ENCODE measurements at regions not wholly inside any gene's neighbourhood (a gene's known extent, or its start where the extent isn't known, plus 50 kb on each side); places are given as distances from the start of the nearest gene placed in this dataset.

DNA sequence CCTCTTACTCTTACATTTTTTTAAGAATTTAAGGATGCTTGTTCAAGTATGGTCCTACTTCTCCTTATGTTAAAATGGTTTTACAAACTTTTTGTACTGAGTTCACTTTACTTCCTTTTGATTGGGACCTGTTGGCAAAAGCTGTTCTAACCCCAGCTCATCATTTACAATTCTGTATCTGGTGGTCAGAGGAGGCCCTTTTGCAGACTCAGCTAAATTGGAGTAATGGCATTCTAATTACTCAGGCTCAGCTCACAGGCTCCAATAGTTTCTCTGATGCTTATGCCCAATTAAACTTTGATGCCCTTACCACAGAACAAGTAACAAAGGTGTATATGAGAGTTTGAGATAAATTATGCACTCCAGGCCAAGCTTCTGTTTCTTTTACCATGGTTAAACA lies 1632.0 kb downstream of the UQCRFS1 start:
- no peak overlapping the region for H3K14ac ChIP-seq (ENCODE audit: insufficient read depth, low read length)
- H4K5ac ChIP-seq (ENCODE audit: insufficient read length, low read depth, low read length) = no peak overlapping the region
- H2BK5ac ChIP-seq (ENCODE audit: insufficient read length, low read length) = no peak overlapping the region
- no peaks in the 10 kb centered on the region for H3K27me3 Mint-ChIP-seq (ENCODE audit: low read depth)
- no peak overlapping the region for H3K18ac ChIP-seq (ENCODE audit: insufficient read length, low read depth, low read length)
- no peaks in the 10 kb centered on the region for H3K4me1 ChIP-seq (ENCODE audit: insufficient read depth, low read length)
- no peak overlapping the region for H3K4ac ChIP-seq (ENCODE audit: low read depth, low read length)
- H3K27ac Mint-ChIP-seq = no peak overlapping the region
- H3K79me2 ChIP-seq (ENCODE audit: insufficient read depth, low read length) = no peaks in the 10 kb centered on the region; the same call in 1 of the 2 replicates
- no peak overlapping the region for H2AK5ac ChIP-seq (ENCODE audit: insufficient read length, low read length)
- no peak overlapping the region for H3K4me3 Mint-ChIP-seq
- no peak overlapping the region for H3K27ac ChIP-seq (ENCODE audit: insufficient read length, low read depth, low read length)
- no peak overlapping the region for H2BK20ac ChIP-seq (ENCODE audit: low read depth, low read length, poor library complexity, severe bottlenecking)
- H3K27me3 ChIP-seq (ENCODE audit: insufficient read depth, low read length) = no peaks in the 10 kb centered on the region
- H3K4me1 Mint-ChIP-seq = no peaks in the 10 kb centered on the region
- no peak overlapping the region for H3T11ph ChIP-seq (ENCODE audit: low read length)
- peaks cover 79% of the 10 kb centered on the region for H3K9me3 ChIP-seq (ENCODE audit: control insufficient read depth, low read depth, low read length)
- no peak overlapping the region for H3K23ac ChIP-seq (ENCODE audit: insufficient read length, low read depth, low read length)
- no peaks in the 10 kb centered on the region for H3K23me2 ChIP-seq (ENCODE audit: insufficient read length, low read depth, low read length, poor library complexity, severe bottlenecking)
- no peak overlapping the region for H2BK120ac ChIP-seq (ENCODE audit: low read depth, low read length, poor library complexity, severe bottlenecking)
- H3K4me2 ChIP-seq (ENCODE audit: insufficient read depth, insufficient read length, low read length) = no peak overlapping the region
- TF ChIP-seq CTCF (conservative IDR thresholded peaks at IDR 0.05) = no peak
- no peak overlapping the region for H4K8ac ChIP-seq (replicated peaks; ENCODE audit: insufficient read length, low read depth, low read length)
- no peak overlapping the region for H3K56ac ChIP-seq (ENCODE audit: insufficient read length, low read depth, low read length)
- DNase-seq = no peak
- H3K9me3 Mint-ChIP-seq = peaks cover 93 to 96% of the 10 kb centered on the region in 2 experiments
- H4K20me1 ChIP-seq (ENCODE audit: control insufficient read depth, insufficient read depth, insufficient read length) = no peaks in the 10 kb centered on the region
- peaks cover 3 to 17% (median 10%) of the 10 kb centered on the region in 3 experiments; a peak in 5 of 7 replicates for H3K36me3 Mint-ChIP-seq (ENCODE audit: insufficient read depth in 1 of 3, low read depth in 3 of 3)
- H3K9ac ChIP-seq (ENCODE audit: extremely low read depth, insufficient read length, low read length) = no peak overlapping the region
- no peaks in the 10 kb centered on the region for H3K79me1 ChIP-seq (ENCODE audit: insufficient read depth, low read depth, low read length, poor library complexity, severe bottlenecking)
- no peak overlapping the region for H2BK15ac ChIP-seq (ENCODE audit: low read depth, low read length)
- H2BK12ac ChIP-seq (ENCODE audit: insufficient read length, low read depth, low read length) = no peak overlapping the region
- H4K91ac ChIP-seq (ENCODE audit: insufficient read length, low read depth, low read length) = no peak overlapping the region
- H2AFZ ChIP-seq (ENCODE audit: low read length) = no peak overlapping the region
